ENCODE measurements at regions not wholly inside any gene's neighbourhood (a gene's known extent, or its start where the extent isn't known, plus 50 kb on each side); places are given as distances from the start of the nearest gene placed in this dataset.

DNA sequence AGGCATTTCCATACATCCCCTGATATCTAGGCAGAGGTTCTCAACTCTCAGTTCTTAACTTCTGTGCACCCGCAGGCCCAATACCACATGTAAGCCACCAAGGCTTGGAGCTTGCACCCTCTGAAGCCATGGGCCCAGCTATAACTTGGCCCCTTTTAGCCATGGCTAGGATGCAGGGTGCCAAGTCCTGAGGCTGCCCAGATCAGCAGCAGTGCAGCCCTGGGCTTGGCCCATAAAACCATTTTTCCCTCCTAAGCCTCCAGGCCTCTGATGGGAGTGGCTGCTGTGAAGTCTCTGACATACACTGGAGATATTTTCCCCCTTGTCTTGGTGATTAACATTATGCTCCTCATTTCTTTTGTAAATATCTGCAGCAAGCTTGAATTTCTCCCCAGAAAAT is 110.3 kb upstream of the CNTN1 start:
- no peak for TF ChIP-seq CTCF (IDR thresholded peaks at IDR 0.05; ENCODE audit: unreplicated experiment)
- no peak for DNase-seq
- H3K27ac Mint-ChIP-seq (ENCODE audit: unreplicated experiment) = no peak overlapping the region
- no TSS peak for BruUV-seq (replicated peaks)
- peaks cover 7% of the 10 kb centered on the region for H3K9me3 Mint-ChIP-seq (ENCODE audit: low read depth, unreplicated experiment)
- CTCF ChIA-PET = no interaction called here
- intact Hi-C loops (cut with micrococcal nuclease; ENCODE audit: unreplicated experiment) = no loop called here
- H3K36me3 Mint-ChIP-seq (ENCODE audit: insufficient read depth, unreplicated experiment) = no peaks in the 10 kb centered on the region
- no peak overlapping the region for H3K4me3 Mint-ChIP-seq (ENCODE audit: low read depth, unreplicated experiment)
- H3K4me1 Mint-ChIP-seq (ENCODE audit: low read depth, unreplicated experiment) = no peaks in the 10 kb centered on the region
- H3K27me3 Mint-ChIP-seq (ENCODE audit: unreplicated experiment) = no peaks in the 10 kb centered on the region

DNA sequence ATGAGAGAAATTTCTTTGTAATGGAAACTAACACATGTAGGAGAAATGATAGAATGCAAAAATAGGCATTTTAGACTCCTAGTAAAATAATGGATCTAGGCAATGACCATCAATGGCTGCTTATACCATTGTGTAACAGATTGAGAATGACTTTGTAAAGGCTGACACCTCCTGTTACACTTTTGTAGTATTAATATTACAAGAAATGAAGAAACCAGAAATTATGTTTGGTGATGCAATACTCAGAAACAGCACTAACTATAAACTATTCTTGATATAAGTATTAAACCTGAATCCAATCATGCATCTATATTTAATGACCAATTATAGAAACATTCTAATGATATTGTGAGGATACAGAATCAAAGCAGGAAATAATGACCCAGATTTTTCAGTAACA is 108.5 kb upstream of the CNTN1 start:
- no TSS peak for BruUV-seq (replicated peaks)
- Mint-ChIP-seq H3K27me3 (ENCODE audit: unreplicated experiment) (no peaks in the 10 kb centered on the region), H3K36me3 (ENCODE audit: insufficient read depth, unreplicated experiment) (no peaks in the 10 kb centered on the region), H3K4me1 (ENCODE audit: low read depth, unreplicated experiment) (no peaks in the 10 kb centered on the region), H3K4me3 (ENCODE audit: low read depth, unreplicated experiment) (no peak overlapping the region), H3K27ac (ENCODE audit: unreplicated experiment) (no peak overlapping the region), H3K9me3 (ENCODE audit: low read depth, unreplicated experiment) (peaks cover 2% of the 10 kb centered on the region)
- no peak for TF ChIP-seq CTCF (IDR thresholded peaks at IDR 0.05; ENCODE audit: unreplicated experiment)
- CTCF ChIA-PET = interaction anchor here (0.6 kb wide), 1 partner anchor 146 kb away, joined by 3 read pairs; no protein-coding TSS in a partner anchor
- intact Hi-C loops (cut with micrococcal nuclease; ENCODE audit: unreplicated experiment) = no loop called here
- DNase-seq = no peak

- no peak for TF ChIP-seq CTCF (IDR thresholded peaks at IDR 0.05; ENCODE audit: unreplicated experiment)
- BruUV-seq (replicated peaks) = no TSS peak
- no peaks in the 10 kb centered on the region for H3K36me3 Mint-ChIP-seq (ENCODE audit: insufficient read depth, unreplicated experiment)
- no peak for DNase-seq
- CTCF ChIA-PET = no interaction called here
- H3K27ac Mint-ChIP-seq (ENCODE audit: unreplicated experiment) = no peak overlapping the region
- H3K4me1 Mint-ChIP-seq (ENCODE audit: low read depth, unreplicated experiment) = no peaks in the 10 kb centered on the region
- H3K9me3 Mint-ChIP-seq (ENCODE audit: low read depth, unreplicated experiment) = peaks cover 4% of the 10 kb centered on the region
- intact Hi-C loops (cut with micrococcal nuclease; ENCODE audit: unreplicated experiment) = no loop called here
- no peak overlapping the region for H3K4me3 Mint-ChIP-seq (ENCODE audit: low read depth, unreplicated experiment)
- H3K27me3 Mint-ChIP-seq (ENCODE audit: unreplicated experiment) = no peaks in the 10 kb centered on the region
These were observed 107.5 kb upstream of the CNTN1 start for GRCh38 chr12:40584763-40585162.

DNA sequence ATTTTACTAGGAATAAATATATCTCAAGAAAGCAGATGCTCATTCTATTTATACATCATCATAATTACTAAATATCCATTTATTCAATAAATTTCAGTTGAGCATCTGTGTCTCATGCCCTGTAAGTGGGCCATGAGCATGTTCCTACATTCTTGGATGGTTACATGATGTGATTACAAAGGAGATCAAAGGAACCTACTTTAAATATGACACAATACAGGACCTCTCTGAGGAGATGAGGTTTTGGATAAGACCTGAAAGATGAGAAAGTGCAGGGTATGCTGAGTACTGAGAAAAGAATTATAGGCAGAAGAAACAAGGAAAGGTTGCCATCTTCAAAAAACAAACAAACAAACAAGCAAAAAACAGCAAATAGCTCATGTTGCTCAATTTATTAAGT is 105.4 kb upstream of the CNTN1 start:
- H3K4me3 Mint-ChIP-seq (ENCODE audit: low read depth, unreplicated experiment) = no peak overlapping the region
- CTCF ChIA-PET = no interaction called here
- H3K27me3 Mint-ChIP-seq (ENCODE audit: unreplicated experiment) = no peaks in the 10 kb centered on the region
- TF ChIP-seq CTCF (IDR thresholded peaks at IDR 0.05; ENCODE audit: unreplicated experiment) = no peak
- BruUV-seq (replicated peaks) = no TSS peak
- H3K9me3 Mint-ChIP-seq (ENCODE audit: low read depth, unreplicated experiment) = peaks cover 5% of the 10 kb centered on the region
- no peak overlapping the region for H3K27ac Mint-ChIP-seq (ENCODE audit: unreplicated experiment)
- intact Hi-C loops (cut with micrococcal nuclease; ENCODE audit: unreplicated experiment) = no loop called here
- DNase-seq = no peak
- no peaks in the 10 kb centered on the region for H3K36me3 Mint-ChIP-seq (ENCODE audit: insufficient read depth, unreplicated experiment)
- no peaks in the 10 kb centered on the region for H3K4me1 Mint-ChIP-seq (ENCODE audit: low read depth, unreplicated experiment)

- TF ChIP-seq CTCF (IDR thresholded peaks at IDR 0.05; ENCODE audit: unreplicated experiment) = no peak
- Mint-ChIP-seq H3K4me1 (ENCODE audit: low read depth, unreplicated experiment) (no peaks in the 10 kb centered on the region), H3K27me3 (ENCODE audit: unreplicated experiment) (no peaks in the 10 kb centered on the region), H3K4me3 (ENCODE audit: low read depth, unreplicated experiment) (no peak overlapping the region), H3K9me3 (ENCODE audit: low read depth, unreplicated experiment) (peaks cover 3% of the 10 kb centered on the region), H3K36me3 (ENCODE audit: insufficient read depth, unreplicated experiment) (no peaks in the 10 kb centered on the region), H3K27ac (ENCODE audit: unreplicated experiment) (no peak overlapping the region)
- no peak for DNase-seq
- CTCF ChIA-PET = no interaction called here
- intact Hi-C loops (cut with micrococcal nuclease; ENCODE audit: unreplicated experiment) = no loop called here
- BruUV-seq (replicated peaks) = no TSS peak
These were observed 104.8 kb upstream of the CNTN1 start for GRCh38 chr12:40587421-40587820.
